HEK293 (cell line): ENCODE measurements at regions not wholly inside any gene's neighbourhood (a gene's known extent, or its start where the extent isn't known, plus 50 kb on each side); places are given as distances from the start of the nearest gene placed in this dataset.

Experiments
- CTCF ChIA-PET: fragments of 350-600 bp; formaldehyde crosslinking; extraction: SDS; loops from one replicate; lab custom pipeline; 2021; ENCODE audit warnings: antibody characterized with exemption; lab: Yijun Ruan, JAX
- POLR2A ChIA-PET: fragments of 300-600 bp; formaldehyde crosslinking; extraction: SDS; loops from one replicate; lab custom pipeline; 2020; ENCODE audit warnings: antibody characterized with exemption, inconsistent platforms; lab: Yijun Ruan, JAX
- H3K27ac ChIP-seq: fragments of 200-500 bp; sonication (Bioruptor generic); 2 replicates; pipeline ENCODE4 v1.5.1; 2014; ENCODE audit warnings: low read depth, low read length, control low read depth, inconsistent platforms; ENCODE audit errors: extremely low read depth
- H3K36me3 ChIP-seq, 2 experiments: fragments of 200-500 bp in 1 of 2; sonication (Bioruptor generic) in 1 of 2; 1 replicate in 1 of 2; 2 replicates in 1 of 2; pipeline ENCODE4 v1.5.1; 2014 to 2017; ENCODE audit warnings: inconsistent platforms in 2 of 2, low read length in 2 of 2; ENCODE audit not compliant: control insufficient read depth in 2 of 2, insufficient read depth in 1 of 2
- H3K4me1 ChIP-seq: fragments of 200-500 bp; sonication (Bioruptor generic); 2 replicates; pipeline ENCODE4 v1.5.1; 2014; ENCODE audit warnings: mild to moderate bottlenecking, low read length, inconsistent platforms; ENCODE audit not compliant: control insufficient read depth, insufficient read depth
- H3K4me3 ChIP-seq: 2 replicates; pipeline ENCODE4 v1.5.1; 2011; ENCODE audit warnings: low read depth, mild to moderate bottlenecking, control low read depth, low read length, moderate library complexity
- H3K9me3 ChIP-seq: fragments of 200-500 bp; sonication (Bioruptor generic); 2 replicates; pipeline ENCODE4 v1.5.1; 2014; ENCODE audit warnings: low read depth, low read length, inconsistent platforms; ENCODE audit not compliant: control insufficient read depth, insufficient read depth
- BCL6B ChIP-seq: fragments of 450-650 bp; formaldehyde crosslinking; IDR thresholded peaks from 2 replicates; pipeline ENCODE4 v1.5.1; 2017; ENCODE audit warnings: missing biosample characterization, missing genetic modification characterization
- EGR2 ChIP-seq: fragments of 450-650 bp; formaldehyde crosslinking; IDR thresholded peaks from 2 replicates; pipeline ENCODE4 v1.5.1; 2016; ENCODE audit warnings: low read depth, missing biosample characterization, missing genetic modification characterization
- HOXC10 ChIP-seq: sonication (generic); formaldehyde crosslinking; IDR thresholded peaks from 2 replicates; pipeline ENCODE4 v1.8.1; 2023; ENCODE audit warnings: mild to moderate bottlenecking, missing genetic modification reagents
- SCRT2 ChIP-seq: fragments of 450-650 bp; formaldehyde crosslinking; IDR thresholded peaks from 2 replicates; pipeline ENCODE4 v1.5.1; 2016; ENCODE audit warnings: missing biosample characterization, missing genetic modification characterization
- ZBTB1 ChIP-seq: fragments of 450-650 bp; formaldehyde crosslinking; IDR thresholded peaks from 2 replicates; pipeline ENCODE4 v1.5.1; 2016; ENCODE audit warnings: missing biosample characterization, missing genetic modification characterization
- ZBTB49 ChIP-seq: fragments of 450-650 bp; formaldehyde crosslinking; IDR thresholded peaks from 2 replicates; pipeline ENCODE4 v1.5.1; 2016; ENCODE audit warnings: missing biosample characterization, missing genetic modification characterization, low read depth
- ZFHX2 ChIP-seq: fragments of 450-650 bp; formaldehyde crosslinking; conservative IDR thresholded peaks from 2 replicates; pipeline ENCODE4 v1.5.1; 2016; ENCODE audit warnings: missing biosample characterization, missing genetic modification characterization
- ZNF10 ChIP-seq: fragments of 450-650 bp; formaldehyde crosslinking; IDR thresholded peaks from 2 replicates; pipeline ENCODE4 v1.5.1; 2017; ENCODE audit warnings: missing biosample characterization, missing genetic modification characterization
- ZNF121 ChIP-seq: fragments of 450-650 bp; formaldehyde crosslinking; IDR thresholded peaks from 2 replicates; pipeline ENCODE4 v1.5.1; 2016; ENCODE audit warnings: missing biosample characterization, missing genetic modification characterization
- ZNF133 ChIP-seq: fragments of 450-650 bp; formaldehyde crosslinking; IDR thresholded peaks from 2 replicates; pipeline ENCODE4 v1.5.1; 2016; ENCODE audit warnings: missing biosample characterization, missing genetic modification characterization
- ZNF174 ChIP-seq: fragments of 450-650 bp; formaldehyde crosslinking; IDR thresholded peaks from 2 replicates; pipeline ENCODE4 v1.5.0; 2017; ENCODE audit warnings: missing biosample characterization, mild to moderate bottlenecking, missing genetic modification characterization
- ZNF211 ChIP-seq: fragments of 450-650 bp; formaldehyde crosslinking; IDR thresholded peaks from 2 replicates; pipeline ENCODE4 v1.5.1; 2016; ENCODE audit warnings: low read depth, missing biosample characterization, missing genetic modification characterization
- ZNF639 ChIP-seq: fragments of 450-650 bp; formaldehyde crosslinking; IDR thresholded peaks from 2 replicates; pipeline ENCODE4 v1.5.1; 2016; ENCODE audit warnings: missing biosample characterization, missing genetic modification characterization
- ZNF670 ChIP-seq: fragments of 450-650 bp; formaldehyde crosslinking; IDR thresholded peaks from 2 replicates; pipeline ENCODE4 v1.5.1; 2016; ENCODE audit warnings: missing biosample characterization, missing genetic modification characterization, low read depth
- ZNF704 ChIP-seq: fragments of 450-650 bp; formaldehyde crosslinking; IDR thresholded peaks from 2 replicates; pipeline ENCODE4 v1.5.1; 2016; ENCODE audit warnings: missing biosample characterization, missing genetic modification characterization
- ZNF791 ChIP-seq: fragments of 450-650 bp; formaldehyde crosslinking; IDR thresholded peaks from 2 replicates; pipeline ENCODE4 v1.5.1; 2016; ENCODE audit warnings: missing biosample characterization, missing genetic modification characterization
- TF ChIP-seq, protein P1 (sequence below): fragments of 450-650 bp; formaldehyde crosslinking; IDR thresholded peaks from 2 replicates; pipeline ENCODE4 v1.5.1; 2017; ENCODE audit warnings: missing biosample characterization, missing genetic modification characterization
- TF ChIP-seq, protein P2 (sequence below): fragments of 450-650 bp; formaldehyde crosslinking; IDR thresholded peaks from 2 replicates; pipeline ENCODE4 v1.5.1; 2016; ENCODE audit warnings: missing biosample characterization, missing genetic modification characterization
- TF ChIP-seq, protein P3 (sequence below): fragments of 450-650 bp; formaldehyde crosslinking; IDR thresholded peaks from 2 replicates; pipeline ENCODE4 v1.5.1; 2017; ENCODE audit warnings: missing biosample characterization, missing genetic modification characterization

GRCh38 chr5:147049764-147050163, 171.2 kb upstream of the PPP2R2B start:
- Histone ChIP-seq H3K4me1 (no peaks in the 10 kb centered on the region), H3K9me3 (no peaks in the 10 kb centered on the region)
- TF ChIP-seq ZNF670 (tag by site-specific recombination) (no peak), SCRT2 (tag by site-specific recombination) (no peak), ZNF791 (tag by site-specific recombination) (no peak), ZBTB1 (tag by site-specific recombination) (no peak)
- TF ChIP-seq, all 188 proteins: peak for 0
- Histone ChIP-seq H3K36me3 (no peaks in the 10 kb centered on the region), H3K4me3 (no peak overlapping the region), H3K27ac (no peak overlapping the region)
- ChIA-PET CTCF (interaction anchor here (0.6 kb wide), 1 partner anchor 28 kb away, joined by 3 read pairs; no protein-coding TSS in a partner anchor), POLR2A (no interaction called here)

DNA sequence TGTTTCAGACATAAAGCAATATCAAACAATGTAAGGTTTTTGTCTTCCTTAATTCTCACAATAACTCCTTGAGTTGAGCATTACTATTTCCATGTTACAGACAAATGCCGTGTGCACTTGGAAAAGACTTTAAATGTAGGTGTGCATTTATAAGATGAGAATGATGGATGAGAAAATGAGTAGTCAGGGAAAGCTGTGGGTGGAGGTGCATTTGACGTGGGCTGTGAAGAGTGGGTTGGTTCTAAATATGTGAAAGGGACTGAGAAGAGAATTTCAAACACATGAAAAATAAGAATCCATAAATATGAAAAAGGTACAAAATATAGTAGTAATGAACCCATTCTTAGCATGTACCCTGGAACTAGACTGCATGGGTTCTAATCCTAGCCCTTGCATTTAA, 171.6 kb upstream of the PPP2R2B start:
- Histone ChIP-seq H3K4me3 (no peak overlapping the region), H3K36me3 (no peaks in the 10 kb centered on the region), H3K4me1 (no peaks in the 10 kb centered on the region)
- CTCF ChIA-PET, result interaction anchor here (0.6 kb wide), 1 partner anchor 28 kb away, joined by 3 read pairs; no protein-coding TSS in a partner anchor
- POLR2A ChIA-PET, result no interaction called here
- TF ChIP-seq ZNF211 (no peak), ZNF133 (tag by site-specific recombination) (no peak), HOXC10 (CRISPR knock-in tag) (no peak), ZFHX2 (tag by site-specific recombination) (0 out of 2 replicates have a peak, but pooled peaks have one; percentile 15), ZNF174 (tag by site-specific recombination) (no peak), EGR2 (peak; percentile 44; the same call in 1 of the 2 replicates), ZNF10 (tag by site-specific recombination) (no peak), ZNF639 (tag by site-specific recombination) (no peak), ZNF121 (no peak), ZBTB49 (tag by site-specific recombination) (no peak), SCRT2 (tag by site-specific recombination) (no peak)
- TF ChIP-seq, protein P1, sequence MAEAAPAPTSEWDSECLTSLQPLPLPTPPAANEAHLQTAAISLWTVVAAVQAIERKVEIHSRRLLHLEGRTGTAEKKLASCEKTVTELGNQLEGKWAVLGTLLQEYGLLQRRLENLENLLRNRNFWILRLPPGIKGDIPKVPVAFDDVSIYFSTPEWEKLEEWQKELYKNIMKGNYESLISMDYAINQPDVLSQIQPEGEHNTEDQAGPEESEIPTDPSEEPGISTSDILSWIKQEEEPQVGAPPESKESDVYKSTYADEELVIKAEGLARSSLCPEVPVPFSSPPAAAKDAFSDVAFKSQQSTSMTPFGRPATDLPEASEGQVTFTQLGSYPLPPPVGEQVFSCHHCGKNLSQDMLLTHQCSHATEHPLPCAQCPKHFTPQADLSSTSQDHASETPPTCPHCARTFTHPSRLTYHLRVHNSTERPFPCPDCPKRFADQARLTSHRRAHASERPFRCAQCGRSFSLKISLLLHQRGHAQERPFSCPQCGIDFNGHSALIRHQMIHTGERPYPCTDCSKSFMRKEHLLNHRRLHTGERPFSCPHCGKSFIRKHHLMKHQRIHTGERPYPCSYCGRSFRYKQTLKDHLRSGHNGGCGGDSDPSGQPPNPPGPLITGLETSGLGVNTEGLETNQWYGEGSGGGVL (tag by site-specific recombination), result no peak
- TF ChIP-seq, all 188 proteins: peak for 2
- no peak overlapping the region for H3K27ac ChIP-seq
- H3K9me3 ChIP-seq, result no peaks in the 10 kb centered on the region

DNA sequence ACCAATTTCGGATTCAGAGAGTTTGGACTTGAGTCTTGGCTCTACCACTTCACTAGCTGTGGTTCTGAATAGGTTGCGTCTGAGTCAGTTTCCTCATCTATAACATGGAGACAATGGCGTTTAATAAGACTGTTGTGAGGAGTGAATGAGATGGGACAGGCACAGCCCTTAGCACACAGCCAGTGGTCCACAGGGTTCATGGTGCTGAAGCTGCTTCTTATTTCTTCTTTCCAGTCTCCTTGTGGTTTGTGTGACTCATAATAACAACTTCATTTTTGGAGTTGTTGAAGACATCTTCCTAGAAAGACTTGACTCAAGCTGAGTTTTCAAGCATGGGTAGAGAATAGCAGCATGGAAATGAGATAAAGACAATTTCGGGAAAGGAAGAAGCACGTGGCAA, 172.6 kb upstream of the PPP2R2B start:
- no peak overlapping the region for H3K27ac ChIP-seq
- no peaks in the 10 kb centered on the region for H3K9me3 ChIP-seq
- CTCF ChIA-PET, result interaction anchor here (0.7 to 0.8 kb wide), 2 partner anchors 51 to 74 kb away, joined by 3 read pairs; no protein-coding TSS in a partner anchor
- H3K4me1 ChIP-seq, result no peaks in the 10 kb centered on the region
- POLR2A ChIA-PET, result no interaction called here
- no peaks in the 10 kb centered on the region for H3K36me3 ChIP-seq
- H3K4me3 ChIP-seq, result no peak overlapping the region
- TF ChIP-seq ZNF639 (tag by site-specific recombination), result no peak
- no peak for TF ChIP-seq BCL6B (tag by site-specific recombination)
- TF ChIP-seq, protein P2, sequence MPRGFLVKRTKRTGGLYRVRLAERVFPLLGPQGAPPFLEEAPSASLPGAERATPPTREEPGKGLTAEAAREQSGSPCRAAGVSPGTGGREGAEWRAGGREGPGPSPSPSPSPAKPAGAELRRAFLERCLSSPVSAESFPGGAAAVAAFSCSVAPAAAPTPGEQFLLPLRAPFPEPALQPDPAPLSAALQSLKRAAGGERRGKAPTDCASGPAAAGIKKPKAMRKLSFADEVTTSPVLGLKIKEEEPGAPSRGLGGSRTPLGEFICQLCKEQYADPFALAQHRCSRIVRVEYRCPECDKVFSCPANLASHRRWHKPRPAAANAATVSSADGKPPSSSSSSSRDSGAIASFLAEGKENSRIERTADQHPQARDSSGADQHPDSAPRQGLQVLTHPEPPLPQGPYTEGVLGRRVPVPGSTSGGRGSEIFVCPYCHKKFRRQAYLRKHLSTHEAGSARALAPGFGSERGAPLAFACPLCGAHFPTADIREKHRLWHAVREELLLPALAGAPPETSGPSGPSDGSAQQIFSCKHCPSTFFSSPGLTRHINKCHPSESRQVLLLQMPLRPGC (tag by site-specific recombination), result no peak
- TF ChIP-seq ZNF704 (tag by site-specific recombination), result no peak
- TF ChIP-seq, protein P3, sequence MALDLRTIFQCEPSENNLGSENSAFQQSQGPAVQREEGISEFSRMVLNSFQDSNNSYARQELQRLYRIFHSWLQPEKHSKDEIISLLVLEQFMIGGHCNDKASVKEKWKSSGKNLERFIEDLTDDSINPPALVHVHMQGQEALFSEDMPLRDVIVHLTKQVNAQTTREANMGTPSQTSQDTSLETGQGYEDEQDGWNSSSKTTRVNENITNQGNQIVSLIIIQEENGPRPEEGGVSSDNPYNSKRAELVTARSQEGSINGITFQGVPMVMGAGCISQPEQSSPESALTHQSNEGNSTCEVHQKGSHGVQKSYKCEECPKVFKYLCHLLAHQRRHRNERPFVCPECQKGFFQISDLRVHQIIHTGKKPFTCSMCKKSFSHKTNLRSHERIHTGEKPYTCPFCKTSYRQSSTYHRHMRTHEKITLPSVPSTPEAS (tag by site-specific recombination), result no peak
